ENCODE measurements at regions not wholly inside any gene's neighbourhood (a gene's known extent, or its start where the extent isn't known, plus 50 kb on each side); places are given as distances from the start of the nearest gene placed in this dataset.

GRCh38 chr9:90019626-90020025, 414.8 kb downstream of the GADD45G start:
- Histone ChIP-seq H3K9me3 (ENCODE audit: control insufficient read depth, insufficient read depth, low read depth, low read length) (no peaks in the 10 kb centered on the region), H3K27ac (ENCODE audit: extremely low read depth, low read depth, low read length) (no peak overlapping the region), H3K36me3 (ENCODE audit: control insufficient read depth in 2 of 2, insufficient read depth in 1 of 2, low read length in 2 of 2) (no peaks in the 10 kb centered on the region), H3K4me3 (ENCODE audit: low read depth, low read length) (no peak overlapping the region), H3K4me1 (ENCODE audit: control insufficient read depth, insufficient read depth, low read length) (no peaks in the 10 kb centered on the region)
- ChIA-PET POLR2A (no interaction called here), CTCF (interaction anchor here (0.5 kb wide), 1 partner anchor 80 kb away, joined by 3 read pairs; no protein-coding TSS in a partner anchor)
- no peak for TF ChIP-seq ZNF621 (tag by site-specific recombination; IDR thresholded peaks at IDR 0.05)
- TF ChIP-seq ZNF274 (IDR thresholded peaks at IDR 0.05; ENCODE audit: low read length), result no peak
- no peak for TF ChIP-seq ZNF274 (tag by site-specific recombination; IDR thresholded peaks at IDR 0.05; ENCODE audit: borderline replicate concordance)
- no peak for TF ChIP-seq ZNF571 (tag by site-specific recombination; IDR thresholded peaks at IDR 0.05)
- no peak for TF ChIP-seq ZNF26 (tag by site-specific recombination; IDR thresholded peaks at IDR 0.05)
- TF ChIP-seq YY2 (tag by site-specific recombination; IDR thresholded peaks at IDR 0.05), result no peak
- TF ChIP-seq ZFHX2 (tag by site-specific recombination; conservative IDR thresholded peaks at IDR 0.05), result no peak
- TF ChIP-seq GLI4 (tag by site-specific recombination; IDR thresholded peaks at IDR 0.05), result no peak
- TF ChIP-seq ZNF677 (tag by site-specific recombination; IDR thresholded peaks at IDR 0.05), result no peak
- TF ChIP-seq ZNF433 (tag by site-specific recombination; IDR thresholded peaks at IDR 0.05; ENCODE audit: low read depth), result no peak
- no peak for TF ChIP-seq ZBTB49 (tag by site-specific recombination; IDR thresholded peaks at IDR 0.05; ENCODE audit: low read depth)
- TF ChIP-seq ZNF10 (tag by site-specific recombination; IDR thresholded peaks at IDR 0.05), result no peak
- no peak for TF ChIP-seq TRIM28 (IDR thresholded peaks at IDR 0.05; ENCODE audit: borderline replicate concordance, low read length)
- no peak for TF ChIP-seq BCL11B (tag by site-specific recombination; IDR thresholded peaks at IDR 0.05; ENCODE audit: low read depth)

GRCh38 chr9:90020276-90020871, 415.6 kb downstream of the GADD45G start:
- Histone ChIP-seq H3K9me3 (ENCODE audit: control insufficient read depth, insufficient read depth, low read depth, low read length) (no peaks in the 10 kb centered on the region), H3K4me1 (ENCODE audit: control insufficient read depth, insufficient read depth, low read length) (no peaks in the 10 kb centered on the region), H3K4me3 (ENCODE audit: low read depth, low read length) (no peak overlapping the region), H3K27ac (ENCODE audit: extremely low read depth, low read depth, low read length) (no peak overlapping the region), H3K36me3 (ENCODE audit: control insufficient read depth in 2 of 2, insufficient read depth in 1 of 2, low read length in 2 of 2) (no peaks in the 10 kb centered on the region)
- no peak for TF ChIP-seq KLF10 (tag by site-specific recombination; IDR thresholded peaks at IDR 0.05)
- no peak for TF ChIP-seq ELK4 (IDR thresholded peaks at IDR 0.05; ENCODE audit: borderline replicate concordance, low read depth, low read length)
- TF ChIP-seq ZNF223 (tag by site-specific recombination; IDR thresholded peaks at IDR 0.05), result no peak
- TF ChIP-seq ZNF416 (tag by site-specific recombination; IDR thresholded peaks at IDR 0.05), result no peak
- no peak for TF ChIP-seq FEZF1 (tag by site-specific recombination; IDR thresholded peaks at IDR 0.05)
- TF ChIP-seq ZNF521 (tag by site-specific recombination; IDR thresholded peaks at IDR 0.05), result no peak
- no peak for TF ChIP-seq KLF17 (tag by site-specific recombination; IDR thresholded peaks at IDR 0.05)
- no peak for TF ChIP-seq ZNF311 (tag by site-specific recombination; IDR thresholded peaks at IDR 0.05; ENCODE audit: borderline replicate concordance)
- TF ChIP-seq ZNF2 (tag by site-specific recombination; IDR thresholded peaks at IDR 0.05), result no peak
- TF ChIP-seq GFI1B (tag by site-specific recombination; IDR thresholded peaks at IDR 0.05), result no peak
- TF ChIP-seq ZNF274 (IDR thresholded peaks at IDR 0.05; ENCODE audit: low read length), result no peak
- no peak for TF ChIP-seq ZNF274 (tag by site-specific recombination; IDR thresholded peaks at IDR 0.05; ENCODE audit: borderline replicate concordance)
- no peak for TF ChIP-seq ZXDB (tag by site-specific recombination; IDR thresholded peaks at IDR 0.05)
- no peak for TF ChIP-seq ZNF394 (tag by site-specific recombination; IDR thresholded peaks at IDR 0.05; ENCODE audit: borderline replicate concordance)
- TF ChIP-seq ZNF544 (tag by site-specific recombination; IDR thresholded peaks at IDR 0.05), result no peak
- no peak for TF ChIP-seq YY1 (tag by site-specific recombination; IDR thresholded peaks at IDR 0.05)
- no peak for TF ChIP-seq ZNF449 (tag by site-specific recombination; IDR thresholded peaks at IDR 0.05)
- ChIA-PET CTCF (interaction anchor here (0.5 kb wide), 2 partner anchors 79 to 471 kb away, joined by 3 to 5 read pairs; no protein-coding TSS in a partner anchor), POLR2A (no interaction called here)
